ENCODE measurements at regions not wholly inside any gene's neighbourhood (a gene's known extent, or its start where the extent isn't known, plus 50 kb on each side); places are given as distances from the start of the nearest gene placed in this dataset.
"Not testable (repeated sequence)": the region's sequence is repeated elsewhere in the genome, so short reads cannot be mapped to it uniquely, and the experiment has no call there.

DNA sequence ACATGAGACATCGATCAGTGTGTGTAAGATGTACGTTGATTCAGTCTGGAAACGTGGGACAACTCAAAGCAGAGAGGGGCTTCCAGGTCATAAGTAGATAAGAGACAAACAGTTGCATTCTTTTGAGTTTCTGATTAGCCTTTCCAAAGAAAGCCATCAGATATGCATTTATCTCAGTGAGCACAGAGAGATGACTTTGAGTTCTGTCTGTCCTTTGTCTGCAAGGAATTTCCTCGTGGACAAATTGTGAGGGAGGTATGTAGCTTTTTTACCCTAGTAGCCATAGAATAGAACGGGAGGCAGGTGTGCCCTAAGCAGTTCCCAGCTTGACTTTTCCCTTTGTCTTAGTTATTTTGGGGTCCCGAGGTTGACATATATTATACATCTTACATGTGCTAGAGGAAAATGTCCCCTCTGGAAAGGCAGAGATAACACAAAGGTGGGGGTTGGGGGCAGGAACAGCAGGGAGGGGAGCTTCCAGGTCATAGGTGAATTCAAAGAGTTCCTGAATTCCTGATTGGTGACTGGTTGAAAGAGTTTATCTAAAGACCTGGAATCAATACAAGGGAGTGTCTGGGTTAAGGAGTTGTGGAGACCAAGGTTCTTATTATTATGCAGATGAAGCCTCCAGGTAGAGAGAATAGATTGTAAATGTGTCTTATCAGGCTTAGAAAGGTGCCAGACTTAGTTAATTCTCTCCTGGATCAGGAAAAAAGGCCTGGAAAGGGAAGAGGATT, 237.0 kb downstream of the NFATC2 start:
- DNase-seq = no peak

DNA sequence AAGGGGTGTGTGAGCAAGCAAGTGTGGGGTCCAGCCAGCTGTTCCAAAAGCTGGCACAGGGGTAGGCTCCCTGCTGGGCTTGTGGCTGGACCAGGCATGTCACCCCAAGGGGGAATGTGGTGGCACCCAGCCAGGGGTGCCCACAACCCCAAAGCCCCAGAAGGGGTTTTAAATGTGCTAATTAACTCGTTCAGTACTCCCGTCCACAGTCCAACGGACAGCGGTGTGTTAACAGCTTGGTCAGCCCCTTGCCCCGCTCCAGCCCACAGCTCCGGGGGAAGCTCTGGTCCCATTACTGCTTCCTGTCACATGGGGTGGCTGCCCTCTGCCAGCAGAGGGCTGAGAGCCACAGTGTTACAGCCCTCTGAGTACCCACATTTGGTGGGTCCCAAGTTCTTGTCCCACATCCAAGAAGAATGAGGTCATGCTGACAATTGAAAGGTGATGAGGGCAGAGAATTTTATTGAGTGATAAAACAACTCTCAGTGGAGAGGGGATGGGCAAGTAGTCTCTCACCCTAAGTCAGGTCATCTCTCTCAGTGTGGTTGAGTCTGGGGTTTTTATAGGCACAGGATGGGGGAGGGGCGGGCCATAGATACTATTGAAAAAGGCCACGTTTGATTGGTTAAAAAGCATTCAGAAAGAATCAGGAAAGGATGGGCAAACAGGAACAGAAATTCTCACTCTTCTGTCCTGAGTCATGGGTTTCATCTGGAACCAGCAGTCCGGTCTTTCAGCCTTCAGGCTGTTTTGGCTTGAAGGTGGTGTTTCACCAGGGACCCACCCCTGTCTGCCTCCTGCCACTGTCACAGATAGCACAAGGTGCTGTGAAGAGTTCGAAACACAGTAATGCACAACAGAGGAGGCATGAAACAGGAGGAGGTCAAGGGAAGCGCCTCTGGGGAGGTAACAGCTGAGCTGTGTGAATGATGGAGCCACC, 238.5 kb downstream of the NFATC2 start:
- DNase-seq = no peak

DNA sequence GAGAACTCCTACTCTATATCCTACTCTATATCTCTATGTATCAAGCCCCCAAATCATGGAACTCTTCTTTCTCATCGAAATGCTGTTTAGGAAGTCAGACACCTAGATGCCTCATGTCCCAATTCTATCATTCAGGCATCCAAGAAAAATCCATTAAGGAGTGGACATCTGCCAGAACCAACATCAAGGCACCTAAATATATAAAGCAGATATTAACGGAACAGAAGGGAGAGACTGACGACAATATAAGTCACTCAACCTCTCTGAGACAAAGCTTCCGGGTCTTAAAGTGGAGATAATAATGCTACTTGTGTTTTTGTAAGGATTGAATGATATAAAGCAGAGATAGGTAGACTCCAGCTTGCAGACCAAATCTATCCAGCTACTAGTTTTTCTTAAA, 241.5 kb downstream of the NFATC2 start:
- no peak for DNase-seq

DNA sequence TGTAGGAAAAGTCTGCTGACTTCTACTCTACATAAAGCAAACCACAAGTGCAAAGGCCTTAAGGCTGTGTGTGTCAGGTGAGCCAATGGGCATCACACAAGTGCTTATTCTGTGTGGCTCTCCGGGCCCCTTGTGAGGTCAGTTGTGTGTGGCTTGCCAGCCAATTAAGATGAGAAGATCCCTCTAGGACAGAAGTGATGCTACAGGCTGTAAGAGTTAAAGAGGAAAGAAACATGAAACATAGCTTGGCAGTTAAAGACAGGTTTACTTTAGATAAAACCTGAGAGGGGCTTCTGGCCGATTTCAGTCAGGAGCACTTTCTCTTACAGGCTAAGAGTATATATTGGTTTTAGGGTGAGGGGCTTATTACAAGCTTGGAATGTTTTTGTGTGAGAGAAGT, 242.4 kb downstream of the NFATC2 start:
- no peak for DNase-seq

DNA sequence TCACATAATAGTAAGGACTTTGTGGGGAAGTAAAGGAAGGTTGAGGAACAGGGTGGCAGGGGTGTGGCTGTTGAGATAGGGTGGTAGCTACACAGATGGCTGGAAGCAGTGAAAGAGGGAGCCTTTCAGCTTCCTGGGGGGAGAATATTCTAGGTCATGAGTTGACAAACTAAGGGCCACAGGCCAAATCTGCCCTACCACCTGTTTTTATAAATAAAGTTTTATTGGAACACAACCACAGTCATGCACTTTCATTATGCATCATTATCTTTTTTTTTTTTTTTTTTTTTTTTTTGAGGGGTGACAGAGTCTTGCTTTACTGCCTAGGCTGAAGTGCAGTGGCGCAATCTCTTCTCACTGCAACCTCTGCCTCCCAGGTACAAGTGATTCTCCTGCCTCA, 243.1 kb downstream of the NFATC2 start:
- DNase-seq = no peak

DNA sequence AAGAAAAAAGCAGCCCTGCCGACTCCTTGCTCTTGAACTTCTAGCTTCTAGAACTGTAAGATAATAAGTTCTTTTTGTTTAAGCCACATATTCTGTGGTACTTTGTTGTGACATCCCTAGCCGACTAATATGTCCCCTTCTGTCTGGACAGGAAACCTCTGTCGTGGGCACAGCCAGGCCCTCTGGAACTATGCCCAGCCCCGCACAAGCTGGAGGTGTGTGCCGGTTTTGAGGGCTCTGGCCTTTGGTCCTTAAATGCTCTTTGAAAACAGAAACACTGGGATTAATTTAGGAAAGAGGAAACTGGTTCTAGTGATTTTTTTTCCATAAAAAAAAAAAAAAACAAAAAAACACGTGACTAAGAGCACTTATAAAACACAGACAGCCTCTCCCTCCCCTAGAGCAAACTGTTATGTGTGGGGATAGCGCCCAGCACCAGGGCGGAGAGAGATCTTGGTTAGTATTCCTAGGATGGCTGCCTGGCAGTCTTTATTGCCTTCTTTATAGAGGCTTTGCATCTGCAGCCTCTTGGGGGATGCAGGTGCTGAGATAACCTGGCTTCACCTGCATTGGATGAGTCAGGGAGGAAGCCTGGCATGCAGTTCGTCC, 244.3 kb downstream of the NFATC2 start:
- no peak for DNase-seq

DNA sequence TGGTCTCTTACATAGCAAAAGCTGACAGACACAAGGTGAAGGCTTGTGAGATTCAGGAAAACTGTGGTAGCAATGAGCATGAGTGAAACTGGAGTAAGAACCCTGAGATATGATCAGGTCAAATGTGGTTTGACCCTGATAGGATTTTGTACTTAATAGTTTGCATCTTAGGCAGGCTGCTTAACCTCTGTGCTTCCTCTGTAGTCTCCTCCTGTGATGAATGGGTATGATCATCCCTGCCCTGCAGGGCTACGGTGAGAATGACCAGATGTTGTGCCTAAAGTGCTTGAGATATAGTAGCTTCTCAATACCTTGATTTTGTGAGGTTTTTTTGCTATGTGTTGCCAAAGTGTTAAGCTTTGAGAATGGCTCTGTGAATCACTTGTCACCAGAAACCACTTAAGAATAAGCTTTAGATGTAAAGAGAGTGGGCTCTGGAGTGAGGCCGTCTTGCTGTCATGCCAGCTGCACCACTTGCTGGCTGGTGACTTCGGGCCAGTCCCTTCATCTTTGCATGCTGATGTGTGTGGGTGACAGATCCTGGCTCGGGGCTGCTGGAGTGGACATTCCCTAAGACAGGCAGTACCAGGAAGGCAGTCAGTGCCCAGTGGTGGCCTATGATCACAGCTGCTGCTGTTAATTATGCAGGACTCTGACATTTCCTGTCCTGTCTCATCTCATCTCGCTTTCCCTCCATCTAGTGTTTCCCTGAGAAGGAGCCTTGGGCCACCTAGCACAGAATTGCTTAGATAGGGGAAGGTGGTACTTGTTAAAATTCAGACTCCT, 254.7 kb downstream of the NFATC2 start:
- DNase-seq = no peak

DNA sequence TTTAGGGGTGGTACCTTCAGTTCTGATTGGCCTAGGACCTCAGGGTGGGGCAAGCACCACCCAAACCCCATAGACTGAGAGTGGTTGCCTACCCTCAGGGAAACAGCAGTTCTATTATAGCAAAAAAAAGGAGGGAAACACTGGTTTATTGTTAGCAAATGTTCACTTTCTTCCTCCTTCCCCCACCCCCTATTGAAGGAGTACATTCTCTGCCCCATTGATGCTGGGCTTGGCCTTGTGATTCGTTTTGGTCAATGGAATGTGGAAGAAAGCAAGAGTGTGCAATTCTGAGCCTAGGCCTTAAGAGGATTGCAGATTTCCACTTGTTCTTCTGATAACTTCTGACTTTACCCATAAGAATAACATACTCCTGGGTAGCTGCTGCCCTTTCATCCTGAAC, 255.8 kb downstream of the NFATC2 start:
- no peak for DNase-seq

DNA sequence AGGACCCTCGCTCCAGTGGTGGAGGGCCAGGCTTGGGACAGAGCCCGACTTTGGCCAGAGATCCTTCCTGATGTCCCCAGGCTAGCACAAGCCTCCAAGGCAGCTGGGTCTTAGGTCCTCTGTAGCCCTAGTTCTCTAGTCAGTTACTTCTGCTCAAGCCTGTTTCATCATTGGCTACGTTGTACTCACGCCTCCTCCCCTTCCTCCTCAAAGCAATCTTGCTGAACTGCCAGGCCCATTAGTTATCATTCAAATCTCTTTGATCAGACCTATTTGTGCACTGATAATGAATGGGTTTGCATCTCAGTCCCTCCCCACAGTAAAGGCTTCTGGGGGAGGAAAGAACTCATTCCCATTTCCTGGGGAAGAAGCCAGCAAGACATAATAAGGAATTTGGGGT, 256.8 kb downstream of the NFATC2 start:
- DNase-seq = no peak

DNA sequence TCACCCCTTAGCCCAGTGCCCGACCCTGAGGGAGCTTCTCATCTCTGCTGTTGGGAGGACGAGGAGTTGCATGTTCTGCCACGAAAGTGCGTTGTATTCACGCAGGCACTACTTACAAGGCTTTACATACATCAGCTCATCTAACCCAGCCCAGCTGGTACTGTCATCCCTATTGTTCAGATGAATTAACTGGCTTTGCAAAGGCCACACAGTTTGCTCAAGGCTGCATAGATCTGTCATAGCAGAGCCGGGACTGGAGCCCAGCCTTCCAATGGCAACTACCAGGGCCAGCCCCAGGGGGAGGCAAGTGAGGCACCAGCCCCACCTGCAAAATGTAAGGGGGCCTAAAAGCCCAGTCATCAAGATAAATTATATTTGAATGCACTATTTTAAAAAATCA, 257.6 kb downstream of the NFATC2 start:
- DNase-seq = no peak

DNA sequence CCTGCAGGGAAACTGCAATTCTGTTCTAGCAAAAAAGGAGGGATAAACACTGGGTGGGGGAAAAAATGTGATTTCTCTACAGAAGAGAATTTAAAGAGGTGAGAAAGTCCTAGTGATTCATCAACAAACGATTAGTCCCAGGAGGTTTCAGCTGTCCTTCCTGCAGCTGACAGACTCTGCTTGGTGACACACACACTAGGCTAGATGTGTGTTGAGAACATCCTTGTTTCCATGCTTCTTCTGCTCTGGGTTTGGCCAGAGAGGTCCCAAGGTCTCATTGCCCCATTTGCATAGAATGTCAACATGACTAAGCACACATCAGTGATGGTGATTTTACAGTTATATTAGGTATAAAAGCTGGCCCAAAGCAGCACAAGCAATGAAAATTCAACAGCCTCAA, 258.3 kb downstream of the NFATC2 start:
- DNase-seq = no peak

DNA sequence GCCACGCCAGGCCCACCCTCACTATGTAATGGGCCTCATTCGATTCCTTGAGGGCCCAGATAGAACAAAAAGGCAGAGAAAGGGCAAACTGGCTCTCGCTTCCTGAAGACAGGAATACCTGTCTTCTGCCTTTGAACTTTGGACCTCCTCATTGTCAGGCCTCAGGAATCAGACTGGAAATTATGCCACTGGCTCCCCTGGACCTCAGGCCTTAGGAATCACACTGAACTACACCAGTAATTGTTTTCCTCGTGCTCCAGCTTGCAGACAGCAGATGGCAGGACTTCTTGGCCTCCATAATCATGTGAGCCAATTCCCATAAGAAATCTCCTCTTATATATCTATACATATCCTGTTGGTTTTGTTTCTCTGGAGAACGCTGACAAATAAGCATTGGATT, 258.6 kb upstream of the KCNG1 start:
- DNase-seq = no peak

DNA sequence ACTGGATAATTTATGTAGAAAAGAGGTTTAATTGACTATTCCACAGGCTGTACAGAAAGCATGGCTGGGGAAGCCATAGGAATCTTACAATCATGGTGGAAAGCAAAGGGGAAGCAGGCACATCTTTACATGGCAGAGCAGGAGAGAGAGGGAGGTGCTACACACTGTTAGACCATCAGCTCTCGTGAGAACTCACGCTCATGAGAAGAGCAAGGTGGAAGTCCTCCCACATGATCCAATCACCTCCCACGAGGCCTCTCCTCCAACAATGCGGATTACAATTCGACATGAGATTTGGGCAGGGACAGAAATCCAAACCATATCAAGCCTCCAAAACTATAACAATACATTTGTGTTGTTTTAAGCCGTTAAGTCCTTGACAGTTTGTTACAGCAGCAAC, 257.1 kb upstream of the KCNG1 start:
- no peak for DNase-seq

DNA sequence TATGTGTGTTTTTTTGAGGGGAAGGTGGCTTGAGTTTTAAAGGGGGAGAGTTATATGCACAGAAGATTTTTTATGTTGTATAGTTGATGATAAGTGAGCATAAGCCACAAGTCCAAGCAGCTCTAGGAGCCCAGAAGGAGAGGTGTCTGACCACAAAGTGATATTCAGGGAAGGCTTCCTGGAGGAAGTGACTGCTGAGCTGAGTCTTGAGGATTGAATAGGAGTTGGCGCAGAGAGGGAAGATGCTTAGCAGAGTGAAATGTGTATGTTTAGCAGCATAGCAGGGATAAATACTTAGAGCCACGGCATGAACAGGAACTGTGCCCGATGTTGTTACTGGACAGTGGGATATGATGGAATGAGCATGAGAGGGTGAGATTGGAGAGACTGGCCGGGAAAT, 255.1 kb upstream of the KCNG1 start:
- no peak for DNase-seq

DNA sequence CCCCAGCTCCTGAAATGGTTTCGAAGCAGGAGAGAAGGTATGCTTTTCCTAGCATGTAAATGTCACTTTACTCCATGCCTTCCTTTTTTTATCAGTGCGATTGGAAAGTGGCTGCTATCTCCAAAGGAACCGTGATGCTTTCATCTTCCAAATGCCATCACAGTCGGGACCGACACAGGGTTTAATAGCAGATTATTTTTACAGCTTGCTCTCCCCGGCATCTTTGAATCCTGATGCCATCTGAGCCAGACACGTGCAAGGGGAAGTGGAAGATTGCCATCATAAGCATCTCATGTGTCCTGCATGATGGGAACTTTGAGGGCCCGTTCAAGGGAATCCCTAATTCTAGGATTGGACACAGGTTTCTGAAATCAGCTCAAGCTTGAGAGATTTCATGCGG, 253.4 kb upstream of the KCNG1 start:
- no peak for DNase-seq

DNA sequence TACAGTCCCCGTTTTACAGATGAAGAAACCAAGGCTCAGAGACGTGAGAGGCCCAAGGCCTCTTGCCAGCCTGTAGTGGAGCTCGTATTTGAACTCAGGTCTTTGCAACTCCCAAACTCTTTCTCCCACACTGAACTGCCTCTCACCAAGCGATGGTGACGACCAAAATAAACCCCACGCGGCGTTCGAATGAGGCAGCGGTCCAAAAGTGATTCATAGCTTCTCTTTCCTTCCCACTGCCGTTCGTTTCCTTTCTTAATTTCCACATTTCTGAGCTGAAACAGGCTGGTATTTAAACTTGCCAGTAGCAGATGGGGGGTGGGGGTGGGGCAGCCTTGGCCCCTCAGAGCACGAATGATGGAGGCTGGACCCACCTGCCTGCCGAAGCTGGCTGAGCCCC, 252.9 kb upstream of the KCNG1 start:
- DNase-seq = no peak

DNA sequence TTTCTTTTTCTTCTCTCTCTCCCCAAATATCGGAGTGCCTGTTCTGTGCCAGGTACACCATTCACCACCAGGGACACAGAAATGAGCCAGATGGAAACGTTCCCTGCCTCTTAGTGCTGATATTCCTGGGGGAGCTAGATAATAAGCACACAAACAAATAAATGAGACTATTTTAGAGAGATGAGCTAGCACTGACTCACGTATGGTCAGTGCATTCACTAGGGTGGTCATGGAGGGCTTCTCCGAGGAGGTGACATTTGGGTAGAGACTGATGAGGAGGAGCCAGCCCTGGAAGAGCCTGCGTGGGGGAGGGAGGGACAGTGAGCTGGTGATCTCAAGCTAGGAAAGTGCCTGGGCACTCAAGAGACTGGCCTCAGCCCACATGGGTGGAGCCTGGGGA, 252.3 kb upstream of the KCNG1 start:
- no peak for DNase-seq

DNA sequence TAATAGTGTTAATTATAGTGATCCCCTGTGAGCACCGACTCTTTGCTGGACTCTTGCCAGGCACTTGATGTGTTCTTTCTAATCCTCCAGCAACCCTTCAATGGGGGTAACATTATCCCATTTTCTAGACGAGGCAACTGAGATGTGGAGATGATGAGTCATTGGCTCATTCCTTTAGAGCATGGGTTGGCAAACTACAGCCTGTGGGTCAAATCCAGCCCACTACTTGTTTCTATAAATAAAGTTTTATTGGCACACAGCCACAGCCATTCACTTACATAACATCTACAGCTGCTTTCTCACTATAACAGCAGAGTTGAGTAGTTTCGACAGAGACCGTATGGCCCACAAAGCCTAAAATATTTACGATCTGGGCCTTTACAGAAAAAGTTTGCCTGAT, 249.5 kb upstream of the KCNG1 start:
- DNase-seq = no peak

DNA sequence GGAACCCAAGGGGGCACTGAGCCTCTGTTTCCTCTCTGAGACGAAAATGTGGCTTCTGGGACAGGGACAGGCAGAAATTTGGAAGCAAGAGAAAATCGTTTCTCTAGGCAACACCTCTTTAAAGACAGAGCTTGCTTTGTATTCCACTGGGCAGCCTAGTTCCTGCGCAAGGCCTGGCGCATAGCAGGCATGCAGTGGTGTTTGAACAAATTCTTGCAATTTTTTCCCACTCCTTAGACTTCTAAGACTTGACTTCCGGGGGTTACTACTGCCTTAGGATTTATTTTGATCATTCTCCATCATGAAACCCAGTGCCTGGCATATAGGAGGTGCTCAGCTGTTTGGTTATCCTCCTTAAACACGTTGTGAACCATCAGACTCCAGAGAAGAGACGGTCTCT, 249.0 kb upstream of the KCNG1 start:
- no peak for DNase-seq

DNA sequence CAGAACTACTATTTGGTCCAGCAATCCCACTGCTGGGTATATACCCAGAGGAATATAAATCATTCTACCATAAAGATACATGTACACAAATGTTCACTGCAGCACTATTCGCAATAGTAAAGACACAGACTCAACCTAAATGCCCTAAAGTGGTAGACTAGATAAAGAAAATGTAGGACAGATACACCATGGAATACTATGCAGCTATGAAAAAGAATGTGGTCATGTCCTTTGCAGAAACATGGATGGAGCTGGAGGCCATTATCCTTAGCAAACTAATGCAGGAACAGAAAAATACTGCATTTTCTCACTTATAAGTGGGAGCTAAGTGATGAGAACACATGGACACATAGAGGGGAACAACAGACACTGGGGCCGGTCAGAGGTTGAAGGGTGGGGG, 248.4 kb upstream of the KCNG1 start:
- not testable (repeated sequence) for DNase-seq

DNA sequence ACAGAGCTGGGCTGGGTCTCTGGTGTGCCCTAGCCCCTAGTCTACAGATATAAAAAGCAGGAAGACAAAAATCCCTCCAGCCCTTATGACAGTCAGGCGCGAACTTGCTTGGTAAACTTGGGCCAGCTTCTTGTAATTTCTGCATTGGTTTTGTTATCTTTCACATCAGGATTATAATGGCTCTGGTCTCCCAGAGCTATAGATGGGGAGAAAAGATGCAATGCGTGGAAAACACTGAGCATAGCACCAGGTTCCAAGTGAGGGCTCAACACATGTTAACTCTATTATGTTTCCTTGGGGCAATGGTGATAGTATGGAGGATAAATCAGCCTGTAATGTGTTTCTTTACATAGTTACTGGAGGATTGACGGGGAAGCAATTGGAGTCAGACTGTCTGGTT, 246.8 kb upstream of the KCNG1 start:
- DNase-seq = no peak

DNA sequence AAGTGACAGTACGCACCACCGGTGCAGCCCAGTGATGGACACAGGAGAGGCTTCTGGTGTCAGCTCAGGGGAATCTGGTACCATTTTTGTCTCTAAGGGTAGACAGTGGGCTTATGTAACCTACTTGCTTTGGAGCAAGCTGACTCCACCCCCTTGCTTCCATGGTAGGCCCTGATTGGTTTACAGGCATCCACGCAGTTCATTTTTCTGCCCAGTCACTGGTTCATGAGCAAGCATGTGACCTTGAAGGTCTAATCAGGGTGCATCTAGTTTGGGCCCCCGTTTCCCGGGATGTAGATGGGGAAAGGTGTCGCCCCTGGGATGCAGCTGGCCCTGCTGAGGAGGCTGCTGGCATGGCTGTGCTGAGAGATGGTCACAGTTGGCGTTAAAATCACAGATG, 244.8 kb upstream of the KCNG1 start:
- DNase-seq = no peak

DNA sequence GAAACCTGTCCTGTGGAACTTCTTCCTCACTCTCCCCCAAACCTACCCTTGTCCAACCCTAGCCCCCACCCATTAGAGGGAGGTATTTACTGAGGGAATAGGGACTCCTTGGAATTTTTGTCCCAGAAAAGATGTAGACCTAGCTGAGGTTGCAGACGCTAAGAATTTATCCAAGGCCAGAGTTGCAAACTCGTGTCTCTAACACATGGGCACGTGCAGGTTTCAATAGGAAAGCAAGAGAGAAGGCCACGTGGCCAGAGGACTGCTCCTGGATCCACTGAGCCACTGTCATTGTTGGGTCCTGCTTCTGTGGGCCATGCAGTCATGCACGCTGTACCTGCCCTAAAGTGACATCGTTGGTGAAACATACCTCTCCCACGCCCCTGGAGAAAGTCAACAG, 243.4 kb upstream of the KCNG1 start:
- DNase-seq = no peak
